ENCODE measurements at regions not wholly inside any gene's neighbourhood (a gene's known extent, or its start where the extent isn't known, plus 50 kb on each side); places are given as distances from the start of the nearest gene placed in this dataset.
A peak's percentile ranks its signal among the peaks of the same experiment; 100 is the strongest.

- intact Hi-C loops (cut with DNase I): no loop called here
- Histone ChIP-seq H3K36me3 (no peaks in the 10 kb centered on the region), H3K4me3 (replicated peaks in 1 of 3) (no peak overlapping the region), H3K27me3 (no peaks in the 10 kb centered on the region), H3K4me1 (peaks cover 28 to 36% of the 10 kb centered on the region in 2 donors), H3K27ac (no peak overlapping the region), H3K9me3 (no peaks in the 10 kb centered on the region)
- TF ChIP-seq CTCF (IDR thresholded peaks at IDR 0.05) (no peak), POLR2A (IDR thresholded peaks at IDR 0.05) (no peak)
- no peak for DNase-seq
- 76 to 80% methylated on average over 1 of the region's 1 CpG for WGBS, 2 donors
Measured at GRCh38 chr11:110992481-110992880, 253.0 kb upstream of the POU2AF2 start.

GRCh38 chr11:110991661-110992355 lies 253.7 kb upstream of the POU2AF2 start:
- peak; percentile 17 to 45 for DNase-seq
- intact Hi-C loops (cut with DNase I): no loop called here
- H3K27me3 ChIP-seq: no peaks in the 10 kb centered on the region
- no peaks in the 10 kb centered on the region for H3K36me3 ChIP-seq
- H3K9me3 ChIP-seq: no peaks in the 10 kb centered on the region
- H3K4me1 ChIP-seq: peaks cover 28 to 36% of the 10 kb centered on the region in 2 donors
- no peak overlapping the region for H3K4me3 ChIP-seq (replicated peaks in 1 of 3)
- peak overlapping the region in 1 of 3 donors; percentile 11 for H3K27ac ChIP-seq
- WGBS, 2 donors: 49 to 54% methylated on average over 4 of the region's 4 CpGs
- TF ChIP-seq CTCF (IDR thresholded peaks at IDR 0.05) (no peak), POLR2A (IDR thresholded peaks at IDR 0.05) (no peak)

- no peak for DNase-seq
- H3K27me3 ChIP-seq: no peaks in the 10 kb centered on the region
- no peak overlapping the region for H3K4me3 ChIP-seq (replicated peaks in 1 of 3)
- H3K9me3 ChIP-seq: no peaks in the 10 kb centered on the region
- 72 to 77% methylated on average over 3 of the region's 3 CpGs for WGBS, 2 donors
- intact Hi-C loops (cut with DNase I): no loop called here
- peaks cover 28 to 36% of the 10 kb centered on the region in 2 donors for H3K4me1 ChIP-seq
- TF ChIP-seq CTCF (IDR thresholded peaks at IDR 0.05) (no peak), POLR2A (IDR thresholded peaks at IDR 0.05) (no peak)
- H3K27ac ChIP-seq: peak overlapping the region in 1 of 3 donors; percentile 14
- H3K36me3 ChIP-seq: no peaks in the 10 kb centered on the region
Measured at GRCh38 chr11:110990311-110990710, 255.2 kb upstream of the POU2AF2 start.

GRCh38 chr11:110989428-110990133 lies 255.9 kb upstream of the POU2AF2 start:
- no peaks in the 10 kb centered on the region for H3K27me3 ChIP-seq
- H3K4me1 ChIP-seq: peaks cover 25 to 29% of the 10 kb centered on the region in 2 donors
- TF ChIP-seq POLR2A (IDR thresholded peaks at IDR 0.05) (no peak), CTCF (IDR thresholded peaks at IDR 0.05) (no peak)
- H3K27ac ChIP-seq: peak overlapping the region in 2 of 3 donors; percentile 8 to 14
- no peak overlapping the region for H3K4me3 ChIP-seq (replicated peaks in 1 of 3)
- H3K9me3 ChIP-seq: no peaks in the 10 kb centered on the region
- no peaks in the 10 kb centered on the region for H3K36me3 ChIP-seq
- intact Hi-C loops (cut with DNase I): no loop called here
- peak; percentile 26 to 29 for DNase-seq

GRCh38 chr11:110988671-110989070 lies 256.9 kb upstream of the POU2AF2 start:
- Histone ChIP-seq H3K27ac (peak overlapping the region in 1 of 3 donors; percentile 14), H3K4me1 (peaks cover 20 to 25% of the 10 kb centered on the region in 2 donors), H3K27me3 (no peaks in the 10 kb centered on the region), H3K36me3 (no peaks in the 10 kb centered on the region), H3K4me3 (replicated peaks in 1 of 3) (no peak overlapping the region), H3K9me3 (no peaks in the 10 kb centered on the region)
- DNase-seq: no peak
- TF ChIP-seq CTCF (IDR thresholded peaks at IDR 0.05) (no peak), POLR2A (IDR thresholded peaks at IDR 0.05) (no peak)
- intact Hi-C loops (cut with DNase I): no loop called here
- 82% methylated on average over 3 of the region's 3 CpGs for WGBS, 2 donors

Data from thyroid gland (tissue), 4 donors.